Adrenal gland (tissue), 5 donors: ENCODE measurements at regions not wholly inside any gene's neighbourhood (a gene's known extent, or its start where the extent isn't known, plus 50 kb on each side); places are given as distances from the start of the nearest gene placed in this dataset.

Source experiments
- POLR2A ChIP-seq, 2 donors: fragments of 450-650 bp; IDR thresholded peaks; one replicate each; pipeline ENCODE4 v1.6.1; 2017; ENCODE audit warnings: antibody characterized with exemption in 2 of 2, mild to moderate bottlenecking in 2 of 2, moderate library complexity in 1 of 2
- TF ChIP-seq, protein P1 (sequence below), 6 experiments: fragments of 450-650 bp in 4 of 6; fragments of 200-600 bp in 2 of 6; sonication (generic) in 1 of 6; IDR thresholded peaks; 1 replicate in 5 of 6; 2 replicates in 1 of 6; pipeline versions ENCODE4 v1.5.1 to v1.8.0; 2016 to 2021; ENCODE audit warnings: antibody characterized with exemption in 6 of 6, mild to moderate bottlenecking in 2 of 6, moderate library complexity in 1 of 6
- donor health status: DM: no; HTN: no; CAD: no.

DNA sequence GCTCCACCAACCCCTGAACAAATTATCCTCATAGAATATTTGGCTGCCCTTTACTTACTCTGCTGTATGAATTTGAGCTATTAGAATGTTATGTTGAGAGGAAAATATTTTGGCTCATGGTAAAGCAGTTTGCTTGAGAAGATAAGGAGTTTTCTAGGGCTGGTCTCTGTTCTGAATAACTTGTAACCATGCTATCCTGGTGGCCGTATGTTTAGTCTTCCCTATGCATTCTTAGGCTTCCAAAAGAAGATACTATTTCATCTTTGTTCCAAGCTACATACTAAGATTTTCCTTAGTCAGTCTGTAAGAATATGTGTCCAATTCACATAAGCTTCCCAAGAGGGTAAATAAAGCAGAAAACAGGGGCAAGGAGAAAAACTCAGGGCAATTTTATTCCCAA is 1105.1 kb upstream of the PIK3C3 start:
- TF ChIP-seq, protein P1, sequence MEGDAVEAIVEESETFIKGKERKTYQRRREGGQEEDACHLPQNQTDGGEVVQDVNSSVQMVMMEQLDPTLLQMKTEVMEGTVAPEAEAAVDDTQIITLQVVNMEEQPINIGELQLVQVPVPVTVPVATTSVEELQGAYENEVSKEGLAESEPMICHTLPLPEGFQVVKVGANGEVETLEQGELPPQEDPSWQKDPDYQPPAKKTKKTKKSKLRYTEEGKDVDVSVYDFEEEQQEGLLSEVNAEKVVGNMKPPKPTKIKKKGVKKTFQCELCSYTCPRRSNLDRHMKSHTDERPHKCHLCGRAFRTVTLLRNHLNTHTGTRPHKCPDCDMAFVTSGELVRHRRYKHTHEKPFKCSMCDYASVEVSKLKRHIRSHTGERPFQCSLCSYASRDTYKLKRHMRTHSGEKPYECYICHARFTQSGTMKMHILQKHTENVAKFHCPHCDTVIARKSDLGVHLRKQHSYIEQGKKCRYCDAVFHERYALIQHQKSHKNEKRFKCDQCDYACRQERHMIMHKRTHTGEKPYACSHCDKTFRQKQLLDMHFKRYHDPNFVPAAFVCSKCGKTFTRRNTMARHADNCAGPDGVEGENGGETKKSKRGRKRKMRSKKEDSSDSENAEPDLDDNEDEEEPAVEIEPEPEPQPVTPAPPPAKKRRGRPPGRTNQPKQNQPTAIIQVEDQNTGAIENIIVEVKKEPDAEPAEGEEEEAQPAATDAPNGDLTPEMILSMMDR (IDR thresholded peaks at IDR 0.05): no peak
- TF ChIP-seq POLR2A (IDR thresholded peaks at IDR 0.05): no peak
